EH (cell line): ENCODE measurements at regions not wholly inside any gene's neighbourhood (a gene's known extent, or its start where the extent isn't known, plus 50 kb on each side); places are given as distances from the start of the nearest gene placed in this dataset.
"Not testable (repeated sequence)": the region's sequence is repeated elsewhere in the genome, so short reads cannot be mapped to it uniquely, and the experiment has no call there.

ENCODE experiments used
- DNase-seq: peaks from one replicate; pipeline ENCODE4 v3.0.0-alpha.2; 2015; ENCODE audit warnings: low read depth

- DNase-seq, result no peak
Observed at GRCh38 chr6:11889572-11889971, 111.0 kb upstream of the ADTRP start.

GRCh38 chr6:11888727-11889126, 110.1 kb upstream of the ADTRP start:
- no peak for DNase-seq

- DNase-seq, result no peak
Observed at GRCh38 chr6:11885159-11885558, 106.6 kb upstream of the ADTRP start.

GRCh38 chr6:11883471-11883870, 104.9 kb upstream of the ADTRP start:
- not testable (repeated sequence) for DNase-seq

GRCh38 chr6:11880156-11880555, 101.6 kb upstream of the ADTRP start:
- not testable (repeated sequence) for DNase-seq

GRCh38 chr6:11878735-11879134, 100.1 kb upstream of the ADTRP start:
- DNase-seq, result no peak

GRCh38 chr6:11878029-11878428, 99.4 kb upstream of the ADTRP start:
- DNase-seq, result no peak

- DNase-seq, result no peak
Observed at GRCh38 chr6:11876934-11877433, 98.4 kb upstream of the ADTRP start.

- no peak for DNase-seq
Observed at GRCh38 chr6:11875325-11876109, 96.9 kb upstream of the ADTRP start.

- peak; percentile 84 for DNase-seq
Observed at GRCh38 chr6:11869672-11870340, 91.2 kb upstream of the ADTRP start.

- no peak for DNase-seq
Observed at GRCh38 chr6:11868392-11868791, 89.8 kb upstream of the ADTRP start.

- peak; percentile 41 for DNase-seq
Observed at GRCh38 chr6:11865680-11866300, 87.2 kb upstream of the ADTRP start.

GRCh38 chr6:11858439-11858838, 79.8 kb upstream of the ADTRP start:
- no peak for DNase-seq

GRCh38 chr6:11855743-11856142, 77.1 kb upstream of the ADTRP start:
- DNase-seq, result no peak

GRCh38 chr6:11854408-11855165, 76.0 kb upstream of the ADTRP start:
- DNase-seq, result peak; percentile 85

- DNase-seq, result peak; percentile 56
Observed at GRCh38 chr6:11853678-11854407, 75.2 kb upstream of the ADTRP start.

- no peak for DNase-seq
Observed at GRCh38 chr6:11852061-11852651, 73.6 kb upstream of the ADTRP start.

- DNase-seq, result peak; percentile 92
Observed at GRCh38 chr6:11851387-11851786, 72.8 kb upstream of the ADTRP start.

GRCh38 chr6:11848852-11849731, 70.5 kb upstream of the ADTRP start:
- DNase-seq, result peak; percentile 72

- no peak for DNase-seq
Observed at GRCh38 chr6:11848346-11848651, 69.7 kb upstream of the ADTRP start.
